ENCODE measurements at regions not wholly inside any gene's neighbourhood (a gene's known extent, or its start where the extent isn't known, plus 50 kb on each side); places are given as distances from the start of the nearest gene placed in this dataset.
"Not testable (repeated sequence)": the region's sequence is repeated elsewhere in the genome, so short reads cannot be mapped to it uniquely, and the experiment has no call there.

DNA sequence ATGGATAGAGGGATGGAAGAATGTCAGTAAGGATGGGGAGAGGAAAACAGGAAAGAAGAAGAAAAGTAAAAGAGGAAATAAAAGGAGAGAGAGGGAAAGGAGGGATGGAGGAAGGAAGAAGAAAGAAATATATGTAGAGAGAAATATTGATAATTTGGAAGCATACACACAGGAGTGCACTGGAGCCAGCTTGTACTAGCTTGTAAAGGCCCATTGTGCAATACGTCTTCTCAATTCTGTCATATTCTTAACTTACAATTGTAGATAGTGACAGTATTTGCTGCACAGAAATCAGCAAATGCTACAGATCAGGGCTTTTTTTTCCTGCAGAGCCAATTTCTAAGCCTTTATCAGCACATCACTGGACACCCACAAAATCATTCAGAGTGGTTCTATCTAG is 458.8 kb upstream of the WWC1 start:
- in situ Hi-C loops (cut with HindIII; ENCODE audit: low pct_ligation_motif_present, low pct_unique_long_range_greater_than_20kb, low sequenced_read_pairs): no loop called here
- DNase-seq: no peak

DNA sequence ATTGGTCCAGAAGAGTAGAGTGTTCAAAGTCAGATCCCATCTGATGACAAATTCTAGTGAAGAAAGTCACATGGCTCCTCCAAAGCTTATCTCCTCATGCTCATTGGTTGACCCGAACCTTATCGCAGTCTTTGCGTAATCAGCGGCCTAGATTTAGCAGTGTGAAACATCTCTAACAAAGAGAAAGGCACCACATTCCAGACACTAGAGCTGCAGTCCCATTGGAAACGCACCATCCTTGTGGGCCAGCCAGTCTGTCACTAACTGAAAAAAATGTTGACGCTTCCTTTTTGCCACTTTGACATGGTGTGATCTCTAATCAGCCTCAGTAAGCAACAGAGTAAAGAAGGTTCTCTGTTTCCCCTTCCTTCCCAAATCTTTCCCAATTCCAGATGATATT is 458.0 kb upstream of the WWC1 start:
- in situ Hi-C loops (cut with HindIII; ENCODE audit: low pct_ligation_motif_present, low pct_unique_long_range_greater_than_20kb, low sequenced_read_pairs): no loop called here
- no peak for DNase-seq

DNA sequence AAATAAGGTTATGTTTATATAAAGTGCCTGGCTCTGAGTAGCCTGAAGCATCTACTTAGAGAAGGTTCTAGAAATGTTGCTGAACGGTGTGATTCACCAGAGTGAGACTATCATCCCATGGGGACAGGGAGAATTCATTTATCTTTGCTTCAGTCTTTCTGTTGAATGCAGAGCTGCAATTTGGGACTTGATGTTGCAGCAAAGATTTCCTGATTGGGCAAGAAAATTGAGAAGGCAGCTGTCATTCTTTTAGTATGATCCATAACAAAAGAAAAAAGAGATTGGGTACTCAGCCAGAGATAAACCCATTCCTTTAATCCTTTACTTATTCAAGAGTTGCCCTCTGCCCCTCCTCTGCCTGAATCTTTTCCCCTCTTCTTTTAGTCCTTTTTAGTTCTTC is 456.3 kb upstream of the WWC1 start:
- in situ Hi-C loops (cut with HindIII; ENCODE audit: low pct_ligation_motif_present, low pct_unique_long_range_greater_than_20kb, low sequenced_read_pairs): no loop called here
- DNase-seq: no peak

DNA sequence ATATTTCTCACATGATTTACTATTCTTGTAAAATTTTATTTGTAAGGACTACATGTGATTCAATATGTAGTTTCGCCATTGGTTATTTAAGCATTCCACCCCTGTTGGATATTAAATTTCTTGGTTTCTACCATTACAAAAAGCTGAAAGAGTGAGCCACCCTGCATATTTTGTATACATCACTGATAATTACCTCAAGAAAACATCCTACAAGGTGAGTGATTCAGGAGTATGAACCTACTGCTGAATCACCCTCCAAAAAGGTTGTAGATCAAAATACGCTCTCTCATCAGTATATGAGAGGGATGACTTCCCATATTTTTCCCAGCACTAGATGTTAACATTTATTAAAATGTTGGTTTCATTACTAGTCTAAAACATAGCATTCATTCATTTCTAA is 454.3 kb upstream of the WWC1 start:
- no peak for DNase-seq
- in situ Hi-C loops (cut with HindIII; ENCODE audit: low pct_ligation_motif_present, low pct_unique_long_range_greater_than_20kb, low sequenced_read_pairs): no loop called here

DNA sequence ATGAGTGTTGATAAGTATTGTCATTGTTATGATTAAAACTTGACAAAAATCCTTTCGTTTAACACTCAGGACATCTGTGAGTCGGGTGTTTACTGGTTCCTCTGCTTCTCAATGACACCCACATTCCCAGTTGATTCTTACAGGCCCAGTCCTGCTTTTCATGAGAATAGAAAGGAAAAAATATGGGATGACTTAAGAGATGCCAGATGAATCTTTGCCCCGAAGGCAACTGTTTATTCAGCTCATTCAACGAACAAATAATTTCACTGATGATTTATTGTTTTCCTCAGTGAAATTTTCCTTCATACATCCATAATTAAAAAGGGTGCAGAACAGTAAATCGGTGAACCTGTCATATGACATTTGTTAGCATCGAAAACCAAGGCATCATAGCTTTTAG is 452.4 kb upstream of the WWC1 start:
- in situ Hi-C loops (cut with HindIII; ENCODE audit: low pct_ligation_motif_present, low pct_unique_long_range_greater_than_20kb, low sequenced_read_pairs): no loop called here
- no peak for DNase-seq

DNA sequence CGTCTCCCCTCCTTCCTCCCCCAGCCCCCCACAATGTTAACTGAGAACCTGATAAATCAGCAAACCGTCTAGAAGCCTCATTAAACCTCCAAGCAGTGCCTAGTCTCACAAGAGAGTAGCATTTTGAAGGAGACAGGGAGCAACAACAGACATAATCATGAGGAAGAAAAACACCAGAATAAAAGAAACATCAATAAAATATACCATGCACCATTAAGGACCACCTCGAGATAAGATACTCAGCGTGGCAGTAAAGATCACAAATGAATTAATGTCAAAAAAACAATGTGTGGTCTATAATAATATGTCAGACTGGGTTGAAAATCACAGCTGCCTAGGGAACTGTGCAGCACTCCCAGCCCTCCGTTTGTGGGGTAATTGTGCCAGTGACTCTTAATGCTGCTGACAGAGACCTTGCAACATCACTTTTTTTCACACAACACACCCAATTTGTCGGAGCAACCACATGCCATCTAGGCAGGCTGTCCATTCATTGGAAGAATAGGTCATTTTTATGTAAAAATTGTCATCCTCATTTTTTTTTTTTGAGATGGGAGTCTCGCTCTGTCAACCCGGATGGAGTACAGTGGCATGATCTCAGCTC is 450.8 kb upstream of the WWC1 start:
- in situ Hi-C loops (cut with HindIII; ENCODE audit: low pct_ligation_motif_present, low pct_unique_long_range_greater_than_20kb, low sequenced_read_pairs): no loop called here
- DNase-seq: no peak

DNA sequence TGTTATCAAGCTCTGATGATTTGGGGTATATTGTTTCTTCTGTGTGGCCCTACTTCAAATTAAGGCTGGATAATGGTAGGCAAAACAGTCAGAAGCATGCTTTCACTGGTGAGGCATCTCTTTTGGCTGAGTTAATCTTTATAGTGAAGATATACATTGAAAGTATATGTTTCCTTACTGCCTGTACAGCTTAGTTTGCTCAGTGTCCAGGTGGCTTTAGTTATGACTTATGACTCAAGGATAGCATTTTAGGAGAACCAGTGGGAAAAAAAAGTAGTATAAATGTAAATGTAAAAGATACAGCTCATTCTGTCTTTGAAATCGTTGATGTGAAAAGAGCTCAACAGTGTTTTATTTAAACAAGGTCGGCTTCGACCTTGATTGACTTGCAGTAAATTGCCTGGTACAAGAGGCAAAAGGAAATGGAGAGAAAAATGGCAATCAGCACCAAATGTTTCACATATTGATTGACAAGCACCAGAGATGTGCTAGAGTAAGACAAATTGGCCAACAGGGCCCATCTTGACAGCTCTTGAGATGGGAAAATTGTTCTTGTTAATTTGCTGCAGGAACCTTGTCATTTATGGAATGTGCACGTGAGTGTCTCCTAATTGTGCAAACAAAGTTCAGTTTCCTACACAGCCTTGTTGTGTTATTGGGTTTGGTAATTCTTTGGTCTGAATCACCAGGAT is 447.4 kb upstream of the WWC1 start:
- no peak for DNase-seq
- in situ Hi-C loops (cut with HindIII; ENCODE audit: low pct_ligation_motif_present, low pct_unique_long_range_greater_than_20kb, low sequenced_read_pairs): no loop called here

DNA sequence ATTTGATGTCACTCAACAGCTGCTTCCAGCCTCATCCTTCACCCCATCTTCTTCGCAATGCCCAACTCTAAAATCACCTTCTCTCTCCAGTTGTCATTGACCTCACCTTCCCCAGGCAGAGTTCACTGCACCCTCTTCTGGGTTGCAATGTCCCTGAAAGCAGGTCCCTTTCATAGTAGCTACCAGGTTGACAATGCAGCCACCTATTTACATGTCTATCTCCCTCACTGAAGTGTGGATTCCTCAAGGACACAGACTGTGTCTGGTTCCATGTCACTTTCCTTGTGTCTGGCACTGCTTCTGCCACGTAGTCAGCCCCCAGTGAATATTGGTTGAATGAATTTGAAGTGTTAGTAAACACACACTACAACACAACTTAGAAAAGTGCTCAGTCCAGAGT is 445.5 kb upstream of the WWC1 start:
- no peak for DNase-seq
- in situ Hi-C loops (cut with HindIII; ENCODE audit: low pct_ligation_motif_present, low pct_unique_long_range_greater_than_20kb, low sequenced_read_pairs): no loop called here

DNA sequence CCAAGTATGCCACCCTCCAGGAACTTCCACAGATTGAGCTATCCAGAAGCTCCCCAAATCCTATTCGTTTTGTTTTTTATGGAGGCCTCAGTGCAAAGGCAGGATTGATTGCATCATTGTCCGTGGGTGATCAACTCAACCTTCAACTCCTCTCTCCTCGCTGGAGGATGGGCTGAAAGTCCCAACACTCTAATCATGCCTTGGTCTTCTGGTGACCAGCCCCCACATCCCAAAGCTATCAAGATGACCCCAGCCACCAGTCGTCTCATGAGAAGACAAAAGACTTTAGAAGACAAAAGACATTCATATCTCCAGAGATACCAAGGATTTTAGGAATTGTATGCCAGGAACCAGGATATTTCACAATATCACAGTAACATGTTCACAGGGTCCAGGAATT is 441.6 kb upstream of the WWC1 start:
- DNase-seq: no peak
- in situ Hi-C loops (cut with HindIII; ENCODE audit: low pct_ligation_motif_present, low pct_unique_long_range_greater_than_20kb, low sequenced_read_pairs): no loop called here

DNA sequence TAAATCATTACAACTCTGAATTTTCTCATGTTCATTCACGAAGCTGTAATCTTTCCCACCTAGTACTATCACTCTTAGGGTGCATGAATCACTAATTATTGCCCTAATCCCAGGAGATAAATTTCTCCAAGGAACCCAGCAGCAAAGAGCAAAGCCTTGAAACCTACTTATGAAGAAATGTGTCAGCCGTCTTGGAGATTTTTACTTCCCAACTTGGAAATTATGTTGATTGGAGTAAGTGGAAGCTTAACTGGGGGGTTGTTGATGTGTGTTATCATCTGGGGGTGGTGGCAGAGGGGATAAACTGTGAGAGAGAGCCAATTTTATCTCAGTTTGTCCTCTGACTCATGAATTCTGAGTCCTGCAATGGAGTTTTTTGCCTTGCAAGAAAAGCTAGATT is 440.5 kb upstream of the WWC1 start:
- in situ Hi-C loops (cut with HindIII; ENCODE audit: low pct_ligation_motif_present, low pct_unique_long_range_greater_than_20kb, low sequenced_read_pairs): no loop called here
- no peak for DNase-seq

DNA sequence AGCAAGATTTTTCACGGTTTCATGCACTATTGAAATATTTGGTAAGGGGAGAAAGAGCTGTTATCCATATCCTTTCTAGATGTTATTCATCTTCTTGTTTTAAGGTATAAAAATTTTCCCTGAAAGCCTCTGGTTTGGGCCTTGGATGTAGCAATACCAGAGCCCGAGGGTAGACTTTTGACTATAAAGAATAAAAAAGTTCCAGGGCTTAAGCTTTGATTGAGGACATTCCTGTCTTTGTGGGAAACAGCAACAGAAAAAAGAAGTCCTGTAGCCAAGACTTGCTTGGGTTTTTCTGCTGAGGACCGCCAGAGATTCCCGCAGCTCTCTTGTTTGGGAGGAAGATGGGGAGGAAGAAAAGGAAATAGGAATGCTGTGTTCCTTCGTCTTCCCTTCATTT is 440.0 kb upstream of the WWC1 start:
- DNase-seq: no peak
- in situ Hi-C loops (cut with HindIII; ENCODE audit: low pct_ligation_motif_present, low pct_unique_long_range_greater_than_20kb, low sequenced_read_pairs): no loop called here

DNA sequence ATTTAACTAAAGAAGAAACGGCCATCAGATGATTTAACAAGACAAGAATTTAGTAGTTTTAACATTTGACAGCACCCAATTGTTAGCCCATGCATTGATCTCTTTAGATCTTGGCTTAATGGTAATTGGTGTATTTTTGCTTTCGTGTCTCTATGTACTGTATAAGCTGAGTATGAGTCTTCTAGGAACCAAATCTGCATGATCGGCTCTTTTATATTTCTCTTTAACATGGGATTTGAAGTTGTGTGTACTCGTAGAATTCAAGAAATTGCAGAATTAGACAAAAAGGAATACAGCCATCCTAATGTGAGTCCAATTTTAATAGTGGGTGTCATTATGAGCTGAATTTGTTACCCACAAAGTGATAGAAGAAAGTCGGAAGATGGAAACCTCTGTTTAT is 438.9 kb upstream of the WWC1 start:
- DNase-seq: no peak

DNA sequence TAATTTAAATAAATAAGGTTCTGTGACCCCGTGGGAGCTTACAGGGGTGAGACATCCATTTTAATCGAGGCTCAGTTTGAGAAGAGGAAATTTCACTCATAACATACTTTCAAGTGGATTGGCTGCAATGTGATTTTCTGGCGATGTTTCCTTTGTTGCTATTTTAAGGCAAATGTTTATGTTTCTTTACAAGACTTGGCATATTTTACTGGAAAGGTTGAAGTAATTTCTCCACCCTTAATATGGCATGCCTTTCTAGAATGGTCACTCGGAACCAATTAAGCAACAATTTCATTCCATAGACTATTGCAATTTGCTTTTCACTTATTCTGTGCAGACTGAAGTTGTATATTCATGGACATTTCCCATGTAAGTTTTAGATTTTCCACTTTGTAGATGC is 438.0 kb upstream of the WWC1 start:
- DNase-seq: no peak
- in situ Hi-C loops (cut with HindIII; ENCODE audit: low pct_ligation_motif_present, low pct_unique_long_range_greater_than_20kb, low sequenced_read_pairs): no loop called here

More for the DNA sequence above, 438.9 kb upstream of the WWC1 start:
- in situ Hi-C loops (cut with HindIII; ENCODE audit: low pct_ligation_motif_present, low pct_unique_long_range_greater_than_20kb, low sequenced_read_pairs): no loop called here

DNA sequence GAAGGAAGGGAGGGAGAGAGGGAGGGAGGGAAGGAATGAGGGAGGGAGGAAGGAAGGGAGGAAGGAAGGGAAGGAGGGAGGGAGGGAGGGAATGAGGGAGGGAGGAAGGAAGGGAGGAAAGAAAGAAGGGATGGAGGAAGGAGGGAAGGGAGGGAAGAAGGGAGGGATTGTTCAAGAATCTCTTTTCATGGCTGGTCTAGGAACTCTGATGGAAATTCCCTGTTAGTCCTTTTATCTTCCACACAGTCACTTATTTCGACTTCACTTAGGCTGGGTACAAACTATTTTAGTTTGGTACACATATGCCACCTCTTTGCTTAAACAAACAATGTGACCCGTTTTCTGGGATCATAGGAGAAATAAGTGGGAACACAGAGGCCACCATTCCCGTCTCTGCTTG is 435.6 kb upstream of the WWC1 start:
- in situ Hi-C loops (cut with HindIII; ENCODE audit: low pct_ligation_motif_present, low pct_unique_long_range_greater_than_20kb, low sequenced_read_pairs): no loop called here
- no peak for DNase-seq

DNA sequence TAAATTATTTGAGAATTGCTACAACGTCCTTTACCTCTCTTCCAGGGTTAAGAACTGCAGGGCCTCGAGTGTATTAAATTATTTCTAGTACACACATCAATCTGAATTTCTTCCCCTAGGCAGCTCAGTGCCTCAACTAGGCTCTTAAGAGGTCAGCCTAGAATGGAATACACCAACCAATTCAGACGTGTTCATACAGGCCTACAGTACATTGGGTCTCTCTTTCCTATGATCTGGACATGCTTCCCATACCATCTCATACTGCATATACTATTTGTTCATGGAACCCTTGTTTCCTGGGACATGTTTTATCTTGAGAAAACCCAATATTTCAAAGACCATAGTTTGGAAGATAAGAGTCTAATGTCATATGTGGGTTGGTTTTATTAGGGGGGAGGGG is 434.1 kb upstream of the WWC1 start:
- in situ Hi-C loops (cut with HindIII; ENCODE audit: low pct_ligation_motif_present, low pct_unique_long_range_greater_than_20kb, low sequenced_read_pairs): no loop called here
- no peak for DNase-seq

DNA sequence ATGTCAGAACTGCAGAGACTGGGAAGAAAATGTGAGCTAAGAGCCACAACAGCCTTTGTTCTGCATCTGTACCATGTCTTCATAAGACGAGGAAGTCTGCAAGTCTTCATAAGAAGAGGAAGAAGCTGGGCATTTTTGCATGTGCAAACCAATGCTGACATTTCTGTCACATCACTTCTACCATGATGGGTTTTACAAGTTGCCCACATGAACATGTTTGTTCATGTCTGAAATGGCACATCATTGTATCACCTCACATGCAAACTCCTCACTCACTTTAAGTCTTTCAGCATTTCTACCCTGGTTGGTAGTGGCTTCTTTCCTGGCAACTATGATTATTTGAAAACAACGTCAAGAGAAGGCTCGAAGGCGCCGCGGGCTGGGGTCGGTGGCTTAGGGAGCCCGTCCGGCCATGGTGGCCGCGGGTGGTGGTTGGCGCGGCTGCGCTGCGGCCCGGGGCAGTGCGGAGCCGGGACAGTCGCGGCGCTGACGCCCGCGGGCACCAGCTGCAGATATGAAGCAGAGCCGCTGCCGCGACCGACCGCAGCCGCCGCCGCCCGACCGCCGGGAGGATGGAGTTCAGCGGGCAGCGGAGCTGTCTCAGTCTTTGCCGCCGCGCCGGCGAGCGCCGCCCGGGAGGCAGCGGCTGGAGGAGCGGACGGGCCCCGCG is 433.1 kb upstream of the WWC1 start:
- in situ Hi-C loops (cut with HindIII; ENCODE audit: low pct_ligation_motif_present, low pct_unique_long_range_greater_than_20kb, low sequenced_read_pairs); DNase-seq: not testable (repeated sequence)

DNA sequence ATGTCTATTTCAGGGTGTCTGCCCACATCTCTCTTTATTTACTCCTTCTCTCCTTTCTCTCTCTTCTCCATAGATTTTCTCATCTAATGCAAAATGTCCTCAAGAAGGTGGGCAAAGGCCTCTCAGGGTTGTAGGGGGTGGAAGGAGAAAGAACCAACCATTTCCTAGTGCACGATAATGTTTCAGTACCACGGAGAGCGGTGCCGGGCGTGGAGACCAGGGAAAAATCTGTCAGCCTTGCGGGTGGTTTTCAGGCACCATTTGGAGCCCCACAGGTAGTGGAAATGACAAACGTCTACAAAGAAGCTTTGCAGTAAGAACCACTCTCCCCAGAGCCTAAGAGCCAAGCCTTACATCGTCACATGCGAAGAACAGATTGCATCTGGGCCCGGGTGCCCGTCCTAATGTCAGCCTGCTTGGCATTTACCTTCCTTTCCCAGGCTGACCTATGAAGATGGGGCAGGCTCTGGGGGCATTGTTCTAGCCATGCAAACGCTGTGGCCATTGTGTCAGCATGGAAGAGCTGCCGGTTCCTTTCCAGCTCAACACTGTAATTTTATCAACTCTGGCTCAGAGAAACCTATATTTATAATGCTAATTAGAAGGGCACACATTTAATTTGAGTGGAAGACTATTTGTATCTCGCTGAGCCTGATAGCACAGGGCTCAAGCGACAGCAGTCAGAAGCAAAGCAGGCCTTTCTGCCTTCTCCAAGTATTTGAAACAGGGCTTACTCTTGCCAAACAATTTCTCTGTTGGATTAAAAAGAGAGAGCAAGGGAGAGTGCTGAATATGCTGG is 430.1 kb upstream of the WWC1 start:
- DNase-seq: peak; percentile 23
- in situ Hi-C loops (cut with HindIII; ENCODE audit: low pct_ligation_motif_present, low pct_unique_long_range_greater_than_20kb, low sequenced_read_pairs): no loop called here

DNA sequence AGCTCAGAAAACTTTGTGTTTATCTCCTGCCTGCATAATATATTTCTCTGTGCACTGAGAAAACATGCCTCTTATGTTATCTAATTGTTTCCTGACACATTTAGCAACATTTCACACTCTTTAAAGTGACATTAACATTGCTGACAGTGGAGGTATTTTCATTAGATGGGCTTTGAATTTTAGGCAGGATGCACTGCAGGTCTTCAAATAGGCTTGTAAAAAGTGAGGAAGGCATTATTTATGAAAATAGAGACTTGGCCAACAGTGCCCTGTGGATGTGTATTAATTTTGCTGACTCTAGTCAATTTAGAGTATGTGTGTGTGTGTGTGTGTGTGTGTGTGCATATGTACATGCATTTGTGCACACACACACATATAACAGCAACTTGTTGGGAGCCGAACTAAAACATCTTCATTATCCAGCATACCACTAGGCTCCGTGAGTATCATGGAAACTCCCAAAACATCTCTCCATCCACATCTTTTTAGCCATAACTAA is 429.5 kb upstream of the WWC1 start:
- in situ Hi-C loops (cut with HindIII; ENCODE audit: low pct_ligation_motif_present, low pct_unique_long_range_greater_than_20kb, low sequenced_read_pairs): no loop called here
- DNase-seq: no peak

DNA sequence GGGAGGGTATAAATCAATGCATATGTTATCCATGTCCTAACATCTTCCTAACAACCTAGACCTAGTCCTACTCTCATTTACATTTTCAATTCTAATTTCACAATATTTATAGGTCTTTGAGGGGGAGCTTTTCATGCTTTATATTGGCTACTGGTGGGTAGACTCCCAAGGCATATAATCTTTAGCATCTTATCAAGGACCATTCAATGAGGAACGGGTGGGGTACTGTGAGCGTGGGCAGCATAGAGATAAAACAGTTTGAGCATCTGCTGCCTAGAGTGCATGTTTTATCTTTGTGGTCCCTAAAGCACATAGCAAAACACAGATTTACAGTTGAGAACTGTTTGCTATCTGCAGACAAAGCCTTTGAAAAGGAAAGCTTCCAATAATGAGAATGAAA is 427.6 kb upstream of the WWC1 start:
- in situ Hi-C loops (cut with HindIII; ENCODE audit: low pct_ligation_motif_present, low pct_unique_long_range_greater_than_20kb, low sequenced_read_pairs): no loop called here

More for the DNA sequence above, 427.6 kb upstream of the WWC1 start:
- DNase-seq: no peak
